22Rv1 (cell line): ENCODE measurements at regions not wholly inside any gene's neighbourhood (a gene's known extent, or its start where the extent isn't known, plus 50 kb on each side); places are given as distances from the start of the nearest gene placed in this dataset.

ENCODE experiments used
- CTCF ChIP-seq: fragments of 450-650 bp; IDR thresholded peaks from 2 replicates; pipeline ENCODE4 v1.5.1; 2017; ENCODE audit warnings: mild to moderate bottlenecking
- ZFX ChIP-seq: fragments of 450-650 bp; IDR thresholded peaks from 2 replicates; pipeline ENCODE4 v1.6.1; 2017; ENCODE audit warnings: antibody characterized with exemption, borderline replicate concordance

DNA sequence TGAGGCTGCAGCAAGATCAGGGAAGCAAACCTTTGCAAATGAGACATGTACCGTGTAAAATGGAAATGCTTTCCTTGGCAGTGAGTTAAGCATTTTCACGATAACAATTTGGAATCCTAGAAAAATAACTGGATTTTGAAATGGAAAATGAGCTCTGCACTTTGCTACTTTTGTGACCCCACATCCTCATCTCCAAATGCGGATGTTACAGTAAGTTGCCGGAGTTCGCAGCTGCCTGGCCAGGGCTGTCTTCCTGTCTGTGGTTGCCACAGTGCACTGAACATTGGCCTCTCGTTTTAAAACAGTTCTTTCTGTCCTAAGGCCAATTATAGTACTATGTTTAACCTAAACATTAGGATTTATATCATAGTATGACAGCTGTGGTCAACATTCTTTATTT is 136.2 kb upstream of the FZD8 start:
- TF ChIP-seq CTCF (no peak), ZFX (no peak)
